Glomerular visceral epithelial cell (primary cell): ENCODE measurements at regions not wholly inside any gene's neighbourhood (a gene's known extent, or its start where the extent isn't known, plus 50 kb on each side); places are given as distances from the start of the nearest gene placed in this dataset.
A peak's percentile ranks its signal among the peaks of the same experiment; 100 is the strongest.
"Not testable (repeated sequence)": the region's sequence is repeated elsewhere in the genome, so short reads cannot be mapped to it uniquely, and the experiment has no call there.

Experiments
- DNase-seq: peaks from one replicate; pipeline ENCODE4 v3.0.0-alpha.2; 2016; ENCODE audit errors: extremely low spot score

DNA sequence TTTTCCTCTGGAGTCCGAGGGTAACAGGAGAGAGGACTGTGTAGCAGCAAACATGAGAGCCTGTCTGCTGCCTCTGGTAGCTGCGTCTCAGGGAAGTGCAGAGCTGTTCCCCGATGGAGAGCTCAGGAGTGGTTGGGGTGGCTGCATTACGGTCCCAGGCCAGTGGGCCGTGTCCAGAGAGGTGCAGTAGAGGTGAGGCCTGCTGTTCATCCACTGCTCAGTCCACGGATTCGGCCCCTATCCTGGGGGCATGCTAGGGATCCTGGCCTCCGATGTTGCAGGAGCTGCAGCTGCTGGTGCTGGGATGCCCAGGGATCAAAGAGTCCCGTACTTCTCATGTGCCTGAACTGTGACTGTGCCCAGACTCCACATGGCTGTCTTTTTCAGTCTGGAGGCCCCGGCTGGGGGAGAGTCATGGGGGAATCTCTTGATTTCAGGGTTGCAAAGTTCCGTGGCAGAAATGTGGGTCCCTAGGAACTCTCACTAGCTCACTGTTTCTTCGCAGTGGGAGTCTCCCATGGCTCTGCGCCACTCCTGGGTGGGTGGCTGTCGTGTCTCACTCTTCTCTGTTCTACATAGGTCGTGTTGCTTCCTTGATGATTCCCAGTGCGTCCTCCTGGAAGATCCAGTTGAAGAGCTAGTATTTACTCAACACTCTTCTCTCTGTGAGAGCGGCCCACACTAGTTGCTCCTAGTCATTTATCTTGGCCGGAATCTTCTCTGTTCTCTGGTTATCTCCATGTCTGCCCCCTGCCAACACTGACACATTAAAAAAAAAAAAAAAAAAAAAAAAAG lies 109.5 kb upstream of the CENPE start:
- DNase-seq: no peak

DNA sequence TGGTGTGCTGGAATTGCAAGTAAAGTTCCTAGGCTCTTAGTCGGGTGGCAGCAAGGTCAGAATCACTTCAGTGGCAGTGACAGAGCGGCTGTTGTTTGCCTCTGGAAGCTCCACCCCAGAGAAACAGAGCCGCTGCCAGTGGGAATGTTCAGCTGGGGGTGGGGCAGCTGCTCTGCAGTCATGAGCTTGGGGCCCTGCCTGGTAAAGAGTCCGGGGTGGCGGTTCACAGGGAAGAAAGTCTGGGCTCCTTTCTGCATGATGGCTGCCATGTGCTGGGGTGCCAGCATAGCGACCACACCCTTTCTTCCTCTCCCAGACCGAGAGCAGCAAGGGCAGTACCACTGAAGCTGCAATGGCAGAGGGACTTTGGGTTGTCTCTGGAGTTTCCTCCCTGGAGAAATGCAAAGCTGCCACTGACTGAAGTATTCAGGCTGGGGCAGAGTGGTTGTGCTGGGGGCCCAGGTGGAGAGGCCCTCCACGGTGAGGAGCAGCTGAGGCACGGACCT lies 108.8 kb upstream of the CENPE start:
- no peak for DNase-seq

- DNase-seq: no peak
Measured at GRCh38 chr4:103305355-103305754, 107.2 kb upstream of the CENPE start.

GRCh38 chr4:103303011-103303410 lies 104.9 kb upstream of the CENPE start:
- no peak for DNase-seq

DNA sequence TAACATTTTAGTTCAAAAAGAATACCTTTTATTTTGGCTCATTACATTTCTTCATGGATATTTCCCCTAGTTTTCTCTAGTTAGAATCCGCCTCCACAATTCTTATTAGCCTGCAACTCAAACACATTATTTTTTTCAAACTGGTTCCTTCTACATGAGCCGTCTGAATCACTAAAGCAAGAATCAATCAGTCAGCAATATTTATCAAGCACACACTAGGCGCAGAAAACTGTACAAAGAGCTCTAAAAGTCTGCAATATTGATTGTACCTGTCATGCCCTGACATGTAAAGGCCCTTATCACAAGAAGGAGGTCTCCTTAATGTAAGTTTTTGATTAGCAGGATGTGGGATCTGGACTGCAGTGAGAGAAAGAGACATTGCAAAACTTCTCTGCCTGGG lies 94.8 kb upstream of the CENPE start:
- no peak for DNase-seq

DNA sequence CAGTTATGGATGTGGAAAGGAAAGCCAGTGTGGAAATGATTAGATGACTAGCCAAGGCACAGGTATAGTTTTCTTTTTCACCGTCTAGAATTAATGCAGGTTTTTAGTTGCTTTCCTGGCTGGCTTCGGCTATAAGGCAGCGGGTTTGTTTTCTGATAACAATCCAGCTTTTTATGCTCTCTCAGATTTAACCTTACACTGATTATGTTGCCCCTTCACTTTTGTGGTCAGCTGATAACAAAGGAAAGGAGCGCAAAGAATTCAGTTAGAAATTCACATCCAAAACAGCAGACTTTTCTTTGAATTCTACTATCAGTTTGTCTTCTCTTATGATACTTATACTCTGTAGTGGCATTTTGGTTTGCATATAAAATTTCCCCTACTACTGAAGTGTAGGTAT lies 94.2 kb upstream of the CENPE start:
- no peak for DNase-seq

GRCh38 chr4:103289186-103289585 lies 91.0 kb upstream of the CENPE start:
- no peak for DNase-seq

- no peak for DNase-seq
Measured at GRCh38 chr4:103272174-103272573, 74.0 kb upstream of the CENPE start.

DNA sequence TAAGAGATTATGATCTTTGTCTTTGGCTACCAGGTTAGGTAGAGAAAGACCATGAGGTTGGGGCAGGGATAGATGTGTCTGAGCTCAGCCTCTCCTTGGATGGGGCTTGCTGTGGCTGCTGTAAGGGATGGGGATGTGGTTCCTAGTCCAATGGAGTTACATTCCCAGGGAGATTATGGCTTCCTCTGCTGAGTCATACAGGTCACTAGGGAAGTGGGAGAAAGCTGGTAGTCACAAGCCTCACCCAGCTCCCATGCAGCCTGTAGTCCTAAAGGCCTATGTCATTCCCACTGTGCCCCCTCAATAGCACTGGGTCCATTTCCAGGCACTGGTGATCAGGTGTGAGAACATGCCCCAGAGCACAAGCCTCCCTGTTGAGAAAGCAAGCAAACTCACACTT lies 70.6 kb upstream of the CENPE start:
- DNase-seq: peak; percentile 9

DNA sequence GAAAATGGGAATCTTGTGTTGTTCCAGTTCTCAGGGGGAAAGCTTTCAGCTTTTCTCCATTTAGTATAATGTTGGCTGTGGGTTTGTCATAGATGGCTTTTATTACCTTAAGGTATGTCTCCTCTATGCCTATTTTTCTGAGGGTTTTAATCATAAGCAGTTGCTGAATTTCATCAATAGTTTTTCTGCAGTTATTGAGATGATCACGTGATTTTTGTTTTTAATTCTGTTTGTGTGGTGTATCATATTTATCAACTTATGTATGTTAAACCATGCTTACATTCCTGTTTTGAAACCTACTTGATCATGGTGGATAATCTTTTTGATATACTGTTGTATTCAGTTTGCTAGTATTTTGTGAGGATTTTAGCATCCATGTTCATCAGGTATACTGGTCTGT lies 66.8 kb upstream of the CENPE start:
- no peak for DNase-seq

- not testable (repeated sequence) for DNase-seq
Measured at GRCh38 chr4:103256068-103256467, 57.9 kb upstream of the CENPE start.
